HepG2 (cell line): ENCODE measurements at regions not wholly inside any gene's neighbourhood (a gene's known extent, or its start where the extent isn't known, plus 50 kb on each side); places are given as distances from the start of the nearest gene placed in this dataset.

Source experiments
- ATAC-seq: fragments of 200-7000 bp; cut with Tn5 transposase; 3 replicates; pipeline ENCODE4 v1.9.1; 2020; ENCODE audit warnings: mild to moderate bottlenecking, moderate library complexity
- BruUV-seq: library from RNA; stranded (reverse); fragments of 400-500 nt; replicated peaks from 2 replicates; lab custom pipeline; 2021; lab: Mats Ljungman, UMichigan
- CTCF ChIA-PET: fragments of 300-600 bp; formaldehyde crosslinking; extraction: SDS; loops from one replicate; lab custom pipeline; 2021; ENCODE audit warnings: low total read pairs, inconsistent platforms, low intra/inter-chr PET ratio; lab: Yijun Ruan, JAX
- POLR2A ChIA-PET: fragments of 350-600 bp; sonication (Branson Sonifier 250); formaldehyde crosslinking; loops from one replicate; lab custom pipeline; 2020; ENCODE audit warnings: antibody characterized with exemption, inconsistent platforms; lab: Yijun Ruan, JAX
- DNase-seq: peaks from one replicate; pipeline ENCODE4 v3.0.0-alpha.2; 2015; ENCODE audit warnings: low spot score
- FAIRE-seq: peaks from 3 replicates; lab custom pipeline; 2011; peaks lifted over from hg19 to GRCh38; lab: Jason Lieb, UNC
- H2AFZ ChIP-seq: one replicate; pipeline ENCODE4 v1.6.1; 2011; ENCODE audit warnings: low read length, inconsistent platforms
- H3K27ac ChIP-seq: fragments of 300-600 bp; 3 replicates; pipeline ENCODE4 v1.8.0; 2011; ENCODE audit warnings: mixed run types, mild to moderate bottlenecking, mixed read lengths, low read length, inconsistent platforms; ENCODE audit not compliant: insufficient read depth; ENCODE audit errors: extremely low read length
- H3K27me3 ChIP-seq, 2 experiments: fragments of 200-600 bp in 1 of 2; 2 replicates in 1 of 2; 3 replicates in 1 of 2; pipeline versions ENCODE4 v1.6.0 to v1.8.0; 2011; ENCODE audit warnings: low read length in 2 of 2, mild to moderate bottlenecking in 2 of 2, moderate library complexity in 2 of 2, inconsistent platforms in 1 of 2; ENCODE audit not compliant: insufficient read depth in 2 of 2, control insufficient read depth in 1 of 2
- H3K36me3 ChIP-seq, 2 experiments: fragments of 200-600 bp in 1 of 2; replicated peaks in 1 of 2; 2 replicates in 1 of 2; 3 replicates in 1 of 2; pipeline versions ENCODE4 v1.5.1 to v1.8.0; 2011; ENCODE audit warnings: low read length in 2 of 2, inconsistent platforms in 1 of 2; ENCODE audit not compliant: insufficient read depth in 2 of 2, control insufficient read depth in 1 of 2
- H3K4me1 ChIP-seq: 2 replicates; pipeline ENCODE4 v1.5.1; 2012; ENCODE audit warnings: low read length, inconsistent platforms; ENCODE audit not compliant: insufficient read depth
- H3K4me2 ChIP-seq: 2 replicates; pipeline ENCODE4 v1.6.0; 2011; ENCODE audit warnings: low read depth, low read length, inconsistent platforms
- H3K4me3 ChIP-seq, 3 experiments: fragments of 200-600 bp in 1 of 3; sonication (generic), shearing (Covaris generic) in 1 of 3; replicated peaks in 1 of 3; 2 replicates each; pipeline ENCODE4 v1.5.1; 2011 to 2016; ENCODE audit warnings: low read length in 3 of 3, inconsistent platforms in 2 of 3, low read depth in 2 of 3, mild to moderate bottlenecking in 2 of 3, control low read depth in 1 of 3, mixed read lengths in 1 of 3; ENCODE audit not compliant: insufficient read depth in 1 of 3
- H3K79me2 ChIP-seq: one replicate; pipeline ENCODE4 v1.6.1; 2011; ENCODE audit warnings: low read length, inconsistent platforms; ENCODE audit not compliant: insufficient read depth
- H3K9ac ChIP-seq: 2 replicates; pipeline ENCODE4 v1.6.0; 2011; ENCODE audit warnings: mild to moderate bottlenecking, low read depth, low read length, inconsistent platforms; ENCODE audit not compliant: insufficient read depth
- H3K9me3 ChIP-seq: 2 replicates; pipeline ENCODE4 v1.5.1; 2012; ENCODE audit warnings: mild to moderate bottlenecking, low read length
- H4K20me1 ChIP-seq: 2 replicates; pipeline ENCODE4 v1.6.0; 2011; ENCODE audit warnings: inconsistent platforms, mild to moderate bottlenecking, low read length, moderate library complexity; ENCODE audit not compliant: insufficient read depth
- BCL3 ChIP-seq: sonication (generic); formaldehyde crosslinking; IDR thresholded peaks from 2 replicates; pipeline ENCODE4 v1.5.1; 2020; ENCODE audit warnings: mild to moderate bottlenecking, missing genetic modification reagents, moderate library complexity
- HDAC6 ChIP-seq: fragments of 200-600 bp; sonication (generic); IDR thresholded peaks from 2 replicates; pipeline ENCODE4 v1.7.0; 2017; ENCODE audit warnings: mild to moderate bottlenecking, antibody characterized with exemption, low read length, low read depth
- HINFP ChIP-seq: sonication (generic); formaldehyde crosslinking; IDR thresholded peaks from 2 replicates; pipeline ENCODE4 v1.4.0; 2020; ENCODE audit warnings: low read depth, mild to moderate bottlenecking, missing genetic modification reagents
- MTERF4 ChIP-seq: sonication (generic); formaldehyde crosslinking; IDR thresholded peaks from 2 replicates; pipeline ENCODE4 v1.8.0; 2023; ENCODE audit warnings: mild to moderate bottlenecking, missing genetic modification reagents
- ZNF142 ChIP-seq: sonication (generic); formaldehyde crosslinking; IDR thresholded peaks from 2 replicates; pipeline ENCODE4 v1.4.0; 2020; ENCODE audit warnings: missing genetic modification reagents
- ZNF362 ChIP-seq: sonication (generic); formaldehyde crosslinking; IDR thresholded peaks from 2 replicates; pipeline ENCODE4 v1.4.0; 2020; ENCODE audit warnings: missing genetic modification reagents, mild to moderate bottlenecking, borderline replicate concordance
- ZNF510 ChIP-seq: sonication (generic); formaldehyde crosslinking; IDR thresholded peaks from 2 replicates; pipeline ENCODE4 v1.4.0; 2020; ENCODE audit warnings: low read depth, mild to moderate bottlenecking, missing genetic modification reagents
- WGBS: methylation state at CpG from one replicate; pipeline ENCODE4 v1.1.6; 2017; ENCODE audit warnings: low lambda C conversion rate; 5-methylcytosine and 5-hydroxymethylcytosine counted together
- in situ Hi-C: cut with HindIII; loops from 2 replicates; pipeline ENCODE4 v1.10.0; 2017; ENCODE audit warnings: low pct_unique_long_range_greater_than_20kb; ENCODE audit not compliant: extremely low pct_ligation_motif_present
- intact Hi-C: fragments of 100-400 bp; cut with micrococcal nuclease; formaldehyde crosslinking; loops from one replicate; pipeline ENCODE4 v1.10.0; 2022; ENCODE audit not compliant: unreplicated experiment

- in situ Hi-C loops = no loop called here
- BruUV-seq = no TSS peak
Observed at GRCh38 chr1:78214334-78214733, 168.6 kb downstream of the GIPC2 start.

More at GRCh38 chr1:78214334-78214733, 168.6 kb downstream of the GIPC2 start:
- Histone ChIP-seq H3K9ac (no peak overlapping the region), H3K27me3 (no peaks in the 10 kb centered on the region), H4K20me1 (no peaks in the 10 kb centered on the region), H3K79me2 (no peaks in the 10 kb centered on the region), H3K9me3 (no peaks in the 10 kb centered on the region), H3K27ac (no peak overlapping the region), H2AFZ (no peak overlapping the region), H3K4me2 (no peak overlapping the region), H3K4me1 (no peaks in the 10 kb centered on the region), H3K4me3 (no peak overlapping the region), H3K36me3 (no peaks in the 10 kb centered on the region)
- ChIA-PET POLR2A (no interaction called here), CTCF (no interaction called here)
- ATAC-seq (no peak), FAIRE-seq (no peak), DNase-seq (no peak)
- intact Hi-C loops = no loop called here
- no peak for TF ChIP-seq HINFP (CRISPR knock-in tag)
- no peak for TF ChIP-seq BCL3 (CRISPR knock-in tag)
- no peak for TF ChIP-seq ZNF362 (CRISPR knock-in tag)
- no peak for TF ChIP-seq HDAC6
- no peak for TF ChIP-seq ZNF142 (CRISPR knock-in tag)
- no peak for TF ChIP-seq ZNF510
- no peak for TF ChIP-seq MTERF4 (CRISPR knock-in tag)
- 73% methylated on average over 4 of the region's 4 CpGs for WGBS
